Testis (tissue), 2 donors: ENCODE measurements at regions not wholly inside any gene's neighbourhood (a gene's known extent, or its start where the extent isn't known, plus 50 kb on each side); places are given as distances from the start of the nearest gene placed in this dataset.

Experiments
- DNase-seq: peaks from one replicate; pipeline ENCODE4 v3.0.0-alpha.2; 2019
- H3K27ac ChIP-seq, 2 donors: fragments of 200-600 bp; sonication (generic); one replicate each; pipeline ENCODE4 v1.5.1; 2019
- H3K27me3 ChIP-seq: fragments of 200-600 bp; sonication (generic); one replicate; pipeline ENCODE4 v1.5.1; 2019
- H3K36me3 ChIP-seq: fragments of 200-600 bp; sonication (generic); one replicate; pipeline ENCODE4 v1.5.1; 2017; ENCODE audit warnings: low read depth; ENCODE audit errors: missing control alignments
- H3K4me1 ChIP-seq: fragments of 200-600 bp; sonication (generic); one replicate; pipeline ENCODE4 v1.5.1; 2019
- H3K4me3 ChIP-seq, 2 donors: fragments of 200-600 bp; sonication (generic); one replicate each; pipeline ENCODE4 v1.5.1; 2017 to 2019
- H3K9me3 ChIP-seq: fragments of 200-600 bp; sonication (generic); one replicate; pipeline ENCODE4 v1.5.1; 2017
- POLR2A ChIP-seq: fragments of 450-650 bp; IDR thresholded peaks from one replicate; pipeline ENCODE4 v1.6.1; 2017; ENCODE audit warnings: antibody characterized with exemption, mild to moderate bottlenecking, moderate library complexity
- WGBS, 2 donors: methylation state at CpG; one replicate each; pipeline ENCODE4 v1.1.5; 2018; 5-methylcytosine and 5-hydroxymethylcytosine counted together
- intact Hi-C: fragments of 100-400 bp; cut with DNase I; formaldehyde crosslinking; loops from one replicate; pipeline ENCODE4 v1.15.1; 2023; ENCODE audit warnings: low total_unique reads
- TF ChIP-seq, protein P1 (sequence below), 3 experiments: fragments of 450-650 bp in 2 of 3; fragments of 200-600 bp in 1 of 3; sonication (generic) in 1 of 3; IDR thresholded peaks; one replicate each; pipeline ENCODE4 v1.5.1; 2016 to 2019; ENCODE audit warnings: antibody characterized with exemption in 3 of 3, mild to moderate bottlenecking in 2 of 3, moderate library complexity in 1 of 3

DNA sequence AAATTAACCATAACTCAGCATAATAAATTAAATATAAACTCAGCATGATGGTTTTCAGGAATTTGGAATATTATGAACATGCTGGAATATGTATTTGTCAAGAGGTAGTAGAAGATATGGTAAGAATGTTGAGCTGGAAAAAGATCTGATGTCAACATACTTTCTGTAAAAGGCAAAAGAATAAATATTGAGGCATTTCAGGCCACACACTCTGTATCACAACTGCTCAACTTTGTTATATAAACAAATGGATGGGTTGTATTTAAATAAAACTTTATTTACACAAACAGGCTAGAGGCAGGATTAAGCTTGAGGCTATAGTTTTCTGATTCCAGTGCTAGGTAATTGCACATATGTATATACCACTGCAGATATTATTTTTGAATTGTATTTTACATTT, 1409.4 kb downstream of the MRPL39 start:
- Histone ChIP-seq H3K27me3 (no peaks in the 10 kb centered on the region), H3K4me1 (no peaks in the 10 kb centered on the region), H3K36me3 (no peaks in the 10 kb centered on the region), H3K27ac (no peak overlapping the region), H3K9me3 (no peaks in the 10 kb centered on the region), H3K4me3 (no peak overlapping the region)
- intact Hi-C loops, result no loop called here
- no peak for DNase-seq
- no peak for TF ChIP-seq POLR2A
- TF ChIP-seq, protein P1, sequence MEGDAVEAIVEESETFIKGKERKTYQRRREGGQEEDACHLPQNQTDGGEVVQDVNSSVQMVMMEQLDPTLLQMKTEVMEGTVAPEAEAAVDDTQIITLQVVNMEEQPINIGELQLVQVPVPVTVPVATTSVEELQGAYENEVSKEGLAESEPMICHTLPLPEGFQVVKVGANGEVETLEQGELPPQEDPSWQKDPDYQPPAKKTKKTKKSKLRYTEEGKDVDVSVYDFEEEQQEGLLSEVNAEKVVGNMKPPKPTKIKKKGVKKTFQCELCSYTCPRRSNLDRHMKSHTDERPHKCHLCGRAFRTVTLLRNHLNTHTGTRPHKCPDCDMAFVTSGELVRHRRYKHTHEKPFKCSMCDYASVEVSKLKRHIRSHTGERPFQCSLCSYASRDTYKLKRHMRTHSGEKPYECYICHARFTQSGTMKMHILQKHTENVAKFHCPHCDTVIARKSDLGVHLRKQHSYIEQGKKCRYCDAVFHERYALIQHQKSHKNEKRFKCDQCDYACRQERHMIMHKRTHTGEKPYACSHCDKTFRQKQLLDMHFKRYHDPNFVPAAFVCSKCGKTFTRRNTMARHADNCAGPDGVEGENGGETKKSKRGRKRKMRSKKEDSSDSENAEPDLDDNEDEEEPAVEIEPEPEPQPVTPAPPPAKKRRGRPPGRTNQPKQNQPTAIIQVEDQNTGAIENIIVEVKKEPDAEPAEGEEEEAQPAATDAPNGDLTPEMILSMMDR (IDR thresholded peaks at IDR 0.05), result no peak

DNA sequence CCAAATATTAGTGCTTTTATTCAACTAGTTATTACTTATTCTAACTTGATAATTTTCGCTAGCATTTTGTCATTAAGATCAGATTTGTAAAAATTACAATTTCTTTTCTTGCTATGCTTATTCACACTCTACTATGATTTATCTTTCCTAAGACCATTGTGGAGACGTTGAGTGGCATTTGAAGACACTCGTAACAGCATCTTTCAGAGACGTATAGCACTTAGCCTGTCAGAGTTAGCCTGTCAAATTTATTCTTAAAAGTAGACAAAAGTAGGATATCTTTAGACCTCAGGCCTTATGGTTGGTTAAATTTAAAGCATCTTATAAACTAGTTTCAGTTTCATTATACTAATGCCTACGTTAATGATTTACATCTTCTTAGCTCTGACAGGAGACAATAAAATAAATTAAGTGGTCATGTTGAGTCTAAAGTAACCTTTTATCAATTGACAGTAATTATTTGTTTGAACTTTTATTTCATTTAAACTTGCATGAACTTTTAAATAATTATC, 1410.1 kb downstream of the MRPL39 start:
- 76 to 82% methylated on average over 5 of the region's 5 CpGs for WGBS, 2 donors
- Histone ChIP-seq H3K36me3 (no peaks in the 10 kb centered on the region), H3K27me3 (no peaks in the 10 kb centered on the region), H3K9me3 (no peaks in the 10 kb centered on the region), H3K27ac (no peak overlapping the region), H3K4me1 (no peaks in the 10 kb centered on the region), H3K4me3 (no peak overlapping the region)
- no peak for TF ChIP-seq POLR2A
- TF ChIP-seq, protein P1 (IDR thresholded peaks at IDR 0.05), result no peak
- intact Hi-C loops, result no loop called here
- no peak for DNase-seq

DNA sequence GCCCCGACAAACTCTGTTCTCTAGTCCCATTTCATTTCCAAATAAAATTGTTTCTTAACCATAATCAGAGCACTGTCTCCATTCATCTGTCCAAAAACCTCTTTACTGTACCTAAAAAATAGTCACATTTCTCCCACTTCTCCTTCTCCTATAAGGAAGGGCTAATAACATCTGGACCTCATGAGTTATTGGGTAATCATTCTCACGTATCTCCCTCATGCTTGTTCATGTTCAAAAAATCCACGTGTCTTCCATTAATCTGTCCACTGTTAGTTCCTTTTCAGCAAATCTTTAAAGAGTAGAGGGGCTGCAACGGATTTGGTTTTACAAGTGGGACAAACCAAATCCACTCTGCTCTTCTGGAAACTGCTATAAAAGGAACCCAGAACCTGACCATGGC, 1418.8 kb downstream of the MRPL39 start:
- H3K9me3 ChIP-seq, result no peaks in the 10 kb centered on the region
- no peaks in the 10 kb centered on the region for H3K27me3 ChIP-seq
- DNase-seq, result no peak
- no peaks in the 10 kb centered on the region for H3K4me1 ChIP-seq
- TF ChIP-seq POLR2A, result no peak
- TF ChIP-seq, protein P1 (IDR thresholded peaks at IDR 0.05), result no peak
- no peaks in the 10 kb centered on the region for H3K36me3 ChIP-seq
- H3K27ac ChIP-seq, result no peak overlapping the region
- intact Hi-C loops, result no loop called here
- no peak overlapping the region for H3K4me3 ChIP-seq
- WGBS, 2 donors, result 81 to 87% methylated on average over 4 of the region's 4 CpGs

DNA sequence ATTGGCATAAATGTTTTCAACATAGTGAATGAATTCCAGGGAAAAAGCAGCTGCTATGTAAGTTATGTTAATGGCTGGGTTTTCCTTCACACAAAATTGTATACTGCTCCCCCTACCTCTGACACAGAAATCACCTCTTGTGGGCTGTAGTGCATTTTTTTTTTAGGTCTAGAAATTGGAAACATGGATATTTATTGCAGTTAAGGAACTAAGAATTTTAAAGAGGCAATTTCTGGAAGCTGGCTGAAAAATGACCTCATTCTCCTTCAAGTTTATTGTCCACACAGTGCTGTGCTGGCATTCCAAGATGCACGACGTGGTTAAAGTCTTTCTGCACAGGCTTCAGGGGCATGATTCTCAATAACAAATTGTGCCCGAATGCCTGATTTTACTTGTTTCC, 1424.2 kb downstream of the MRPL39 start:
- no peak overlapping the region for H3K4me3 ChIP-seq
- 55 to 65% methylated on average over 3 of the region's 3 CpGs for WGBS, 2 donors

DNA sequence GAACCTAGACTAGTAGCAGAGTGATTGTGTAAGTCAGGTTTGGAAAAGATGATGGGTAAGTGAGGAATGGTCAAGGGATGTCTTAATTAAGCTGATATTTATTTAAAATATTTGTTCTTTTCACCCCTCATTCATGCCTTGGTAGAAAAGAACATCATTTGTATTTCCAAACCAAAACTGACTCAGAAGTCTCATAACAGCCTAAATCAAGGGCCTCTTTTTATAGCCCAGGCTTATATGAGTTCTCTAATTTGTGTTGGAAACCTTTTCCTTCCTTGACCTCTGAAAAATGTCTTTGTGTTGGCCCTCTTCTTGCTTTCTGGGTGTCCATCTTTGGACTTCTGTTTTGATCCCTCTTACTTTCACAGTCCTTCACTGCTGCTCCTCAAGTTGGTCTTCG, 1428.2 kb downstream of the MRPL39 start:
- H3K27ac ChIP-seq, result no peak overlapping the region
- 80 to 93% methylated on average over 1 of the region's 1 CpG for WGBS, 2 donors
- H3K4me3 ChIP-seq, result no peak overlapping the region
- H3K36me3 ChIP-seq, result no peaks in the 10 kb centered on the region
- no peak for DNase-seq
- no peaks in the 10 kb centered on the region for H3K4me1 ChIP-seq
- no peaks in the 10 kb centered on the region for H3K9me3 ChIP-seq
- intact Hi-C loops, result no loop called here
- no peaks in the 10 kb centered on the region for H3K27me3 ChIP-seq
- TF ChIP-seq, protein P1 (IDR thresholded peaks at IDR 0.05), result no peak
- TF ChIP-seq POLR2A, result no peak

More for the DNA sequence above, 1424.2 kb downstream of the MRPL39 start:
- Histone ChIP-seq H3K27me3 (no peaks in the 10 kb centered on the region), H3K9me3 (no peaks in the 10 kb centered on the region), H3K27ac (no peak overlapping the region), H3K4me1 (no peaks in the 10 kb centered on the region), H3K36me3 (no peaks in the 10 kb centered on the region)
- TF ChIP-seq POLR2A, result no peak
- TF ChIP-seq, protein P1 (IDR thresholded peaks at IDR 0.05), result no peak
- intact Hi-C loops, result no loop called here
- DNase-seq, result no peak
